ENCODE measurements at regions not wholly inside any gene's neighbourhood (a gene's known extent, or its start where the extent isn't known, plus 50 kb on each side); places are given as distances from the start of the nearest gene placed in this dataset.

GRCh38 chr6:44047801-44048200, 79.5 kb downstream of the MRPL14 start:
- H3K9ac ChIP-seq (ENCODE audit: insufficient read depth, low read depth, low read length): no peak overlapping the region
- H3K4me2 ChIP-seq (ENCODE audit: low read depth, low read length): no peak overlapping the region
- DNase-seq (ENCODE audit: low spot score) (no peak), FAIRE-seq (no peak), ATAC-seq (no peak)
- H2AFZ ChIP-seq (ENCODE audit: low read length): no peak overlapping the region
- H3K79me2 ChIP-seq (ENCODE audit: insufficient read depth, low read length): no peaks in the 10 kb centered on the region
- no peak for TF ChIP-seq ZNF678 (CRISPR knock-in tag; IDR thresholded peaks at IDR 0.05)
- no peak for TF ChIP-seq ZMYM4 (CRISPR knock-in tag; IDR thresholded peaks at IDR 0.05)
- TF ChIP-seq RAD21 (CRISPR knock-in tag; IDR thresholded peaks at IDR 0.05): no peak
- TF ChIP-seq ZNF563 (CRISPR knock-in tag; IDR thresholded peaks at IDR 0.05): no peak
- no peak for TF ChIP-seq ZNF720 (CRISPR knock-in tag; IDR thresholded peaks at IDR 0.05)
- TF ChIP-seq, protein P1, sequence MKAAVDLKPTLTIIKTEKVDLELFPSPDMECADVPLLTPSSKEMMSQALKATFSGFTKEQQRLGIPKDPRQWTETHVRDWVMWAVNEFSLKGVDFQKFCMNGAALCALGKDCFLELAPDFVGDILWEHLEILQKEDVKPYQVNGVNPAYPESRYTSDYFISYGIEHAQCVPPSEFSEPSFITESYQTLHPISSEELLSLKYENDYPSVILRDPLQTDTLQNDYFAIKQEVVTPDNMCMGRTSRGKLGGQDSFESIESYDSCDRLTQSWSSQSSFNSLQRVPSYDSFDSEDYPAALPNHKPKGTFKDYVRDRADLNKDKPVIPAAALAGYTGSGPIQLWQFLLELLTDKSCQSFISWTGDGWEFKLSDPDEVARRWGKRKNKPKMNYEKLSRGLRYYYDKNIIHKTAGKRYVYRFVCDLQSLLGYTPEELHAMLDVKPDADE (CRISPR knock-in tag; IDR thresholded peaks at IDR 0.05): no peak
- TF ChIP-seq FOXJ3 (CRISPR knock-in tag; IDR thresholded peaks at IDR 0.05; ENCODE audit: borderline replicate concordance): no peak
- no peak for TF ChIP-seq KAT7 (CRISPR knock-in tag; IDR thresholded peaks at IDR 0.05; ENCODE audit: borderline replicate concordance)
- no peak for TF ChIP-seq TAF1 (CRISPR knock-in tag; IDR thresholded peaks at IDR 0.05)
- no peak for TF ChIP-seq ZNF253 (CRISPR knock-in tag; IDR thresholded peaks at IDR 0.05; ENCODE audit: borderline replicate concordance)
- TF ChIP-seq, protein P2, sequence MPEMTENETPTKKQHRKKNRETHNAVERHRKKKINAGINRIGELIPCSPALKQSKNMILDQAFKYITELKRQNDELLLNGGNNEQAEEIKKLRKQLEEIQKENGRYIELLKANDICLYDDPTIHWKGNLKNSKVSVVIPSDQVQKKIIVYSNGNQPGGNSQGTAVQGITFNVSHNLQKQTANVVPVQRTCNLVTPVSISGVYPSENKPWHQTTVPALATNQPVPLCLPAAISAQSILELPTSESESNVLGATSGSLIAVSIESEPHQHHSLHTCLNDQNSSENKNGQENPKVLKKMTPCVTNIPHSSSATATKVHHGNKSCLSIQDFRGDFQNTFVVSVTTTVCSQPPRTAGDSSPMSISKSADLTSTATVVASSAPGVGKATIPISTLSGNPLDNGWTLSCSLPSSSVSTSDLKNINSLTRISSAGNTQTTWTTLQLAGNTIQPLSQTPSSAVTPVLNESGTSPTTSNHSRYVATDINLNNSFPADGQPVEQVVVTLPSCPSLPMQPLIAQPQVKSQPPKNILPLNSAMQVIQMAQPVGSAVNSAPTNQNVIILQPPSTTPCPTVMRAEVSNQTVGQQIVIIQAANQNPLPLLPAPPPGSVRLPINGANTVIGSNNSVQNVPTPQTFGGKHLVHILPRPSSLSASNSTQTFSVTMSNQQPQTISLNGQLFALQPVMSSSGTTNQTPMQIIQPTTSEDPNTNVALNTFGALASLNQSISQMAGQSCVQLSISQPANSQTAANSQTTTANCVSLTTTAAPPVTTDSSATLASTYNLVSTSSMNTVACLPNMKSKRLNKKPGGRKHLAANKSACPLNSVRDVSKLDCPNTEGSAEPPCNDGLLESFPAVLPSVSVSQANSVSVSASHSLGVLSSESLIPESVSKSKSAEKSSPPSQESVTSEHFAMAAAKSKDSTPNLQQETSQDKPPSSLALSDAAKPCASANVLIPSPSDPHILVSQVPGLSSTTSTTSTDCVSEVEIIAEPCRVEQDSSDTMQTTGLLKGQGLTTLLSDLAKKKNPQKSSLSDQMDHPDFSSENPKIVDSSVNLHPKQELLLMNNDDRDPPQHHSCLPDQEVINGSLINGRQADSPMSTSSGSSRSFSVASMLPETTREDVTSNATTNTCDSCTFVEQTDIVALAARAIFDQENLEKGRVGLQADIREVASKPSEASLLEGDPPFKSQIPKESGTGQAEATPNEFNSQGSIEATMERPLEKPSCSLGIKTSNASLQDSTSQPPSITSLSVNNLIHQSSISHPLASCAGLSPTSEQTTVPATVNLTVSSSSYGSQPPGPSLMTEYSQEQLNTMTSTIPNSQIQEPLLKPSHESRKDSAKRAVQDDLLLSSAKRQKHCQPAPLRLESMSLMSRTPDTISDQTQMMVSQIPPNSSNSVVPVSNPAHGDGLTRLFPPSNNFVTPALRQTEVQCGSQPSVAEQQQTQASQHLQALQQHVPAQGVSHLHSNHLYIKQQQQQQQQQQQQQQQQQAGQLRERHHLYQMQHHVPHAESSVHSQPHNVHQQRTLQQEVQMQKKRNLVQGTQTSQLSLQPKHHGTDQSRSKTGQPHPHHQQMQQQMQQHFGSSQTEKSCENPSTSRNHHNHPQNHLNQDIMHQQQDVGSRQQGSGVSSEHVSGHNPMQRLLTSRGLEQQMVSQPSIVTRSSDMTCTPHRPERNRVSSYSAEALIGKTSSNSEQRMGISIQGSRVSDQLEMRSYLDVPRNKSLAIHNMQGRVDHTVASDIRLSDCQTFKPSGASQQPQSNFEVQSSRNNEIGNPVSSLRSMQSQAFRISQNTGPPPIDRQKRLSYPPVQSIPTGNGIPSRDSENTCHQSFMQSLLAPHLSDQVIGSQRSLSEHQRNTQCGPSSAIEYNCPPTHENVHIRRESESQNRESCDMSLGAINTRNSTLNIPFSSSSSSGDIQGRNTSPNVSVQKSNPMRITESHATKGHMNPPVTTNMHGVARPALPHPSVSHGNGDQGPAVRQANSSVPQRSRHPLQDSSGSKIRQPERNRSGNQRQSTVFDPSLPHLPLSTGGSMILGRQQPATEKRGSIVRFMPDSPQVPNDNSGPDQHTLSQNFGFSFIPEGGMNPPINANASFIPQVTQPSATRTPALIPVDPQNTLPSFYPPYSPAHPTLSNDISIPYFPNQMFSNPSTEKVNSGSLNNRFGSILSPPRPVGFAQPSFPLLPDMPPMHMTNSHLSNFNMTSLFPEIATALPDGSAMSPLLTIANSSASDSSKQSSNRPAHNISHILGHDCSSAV (CRISPR knock-in tag; IDR thresholded peaks at IDR 0.05; ENCODE audit: borderline replicate concordance): no peak
- no peak for TF ChIP-seq ZNF530 (CRISPR knock-in tag; IDR thresholded peaks at IDR 0.05; ENCODE audit: low read depth)
- no peak for TF ChIP-seq SMARCC2 (IDR thresholded peaks at IDR 0.05)
- no peak for TF ChIP-seq NONO (IDR thresholded peaks at IDR 0.05)
- no peak for TF ChIP-seq NONO (CRISPR knock-in tag; conservative IDR thresholded peaks at IDR 0.05)
- no peak for TF ChIP-seq ADNP (CRISPR knock-in tag; IDR thresholded peaks at IDR 0.05)
- no peak for TF ChIP-seq ZZZ3 (CRISPR knock-in tag; IDR thresholded peaks at IDR 0.05; ENCODE audit: borderline replicate concordance)
- in situ Hi-C loops (cut with HindIII; ENCODE audit: extremely low pct_ligation_motif_present, low pct_unique_long_range_greater_than_20kb): no loop called here
- no TSS peak for BruUV-seq (replicated peaks)
- H3K9me3 ChIP-seq (ENCODE audit: low read length): no peaks in the 10 kb centered on the region
- peaks cover 50% of the 10 kb centered on the region for H3K4me1 ChIP-seq (ENCODE audit: insufficient read depth, low read length)
- H3K36me3 ChIP-seq (replicated peaks in 1 of 2; ENCODE audit: control insufficient read depth in 1 of 2, insufficient read depth in 2 of 2, low read length in 2 of 2): no peaks in the 10 kb centered on the region
- 8% methylated on average over 3 of the region's 3 CpGs for WGBS (ENCODE audit: low lambda C conversion rate)
- intact Hi-C loops (cut with micrococcal nuclease; ENCODE audit: unreplicated experiment): no loop called here
- ChIA-PET CTCF (ENCODE audit: low intra/inter-chr PET ratio, low total read pairs) (no interaction called here), POLR2A (no interaction called here)
- no peaks in the 10 kb centered on the region for H4K20me1 ChIP-seq (ENCODE audit: insufficient read depth, low read length)
- no peak overlapping the region for H3K27ac ChIP-seq (ENCODE audit: extremely low read length, insufficient read depth, low read length)
- no peak overlapping the region for H3K4me3 ChIP-seq (replicated peaks in 1 of 3; ENCODE audit: insufficient read depth in 1 of 3, low read depth in 2 of 3, low read length in 3 of 3)
- peaks cover 0 to 26% of the 10 kb centered on the region in 2 experiments; a peak in 2 of 5 replicates for H3K27me3 ChIP-seq (ENCODE audit: control insufficient read depth in 1 of 2, insufficient read depth in 2 of 2, low read length in 2 of 2)
